HG03045 (cell line): ENCODE measurements at regions not wholly inside any gene's neighbourhood (a gene's known extent, or its start where the extent isn't known, plus 50 kb on each side); places are given as distances from the start of the nearest gene placed in this dataset.

Experiments used
- ATAC-seq: cut with Tn5 transposase; IDR thresholded peaks from one replicate; pipeline ENCODE4 v1.9.1; 2021; ENCODE audit warnings: mild to moderate bottlenecking, moderate library complexity; ENCODE audit not compliant: unreplicated experiment

- ATAC-seq: no peak
Measured at GRCh38 chr1:235027076-235027861, 101.4 kb downstream of the TOMM20 start.

DNA sequence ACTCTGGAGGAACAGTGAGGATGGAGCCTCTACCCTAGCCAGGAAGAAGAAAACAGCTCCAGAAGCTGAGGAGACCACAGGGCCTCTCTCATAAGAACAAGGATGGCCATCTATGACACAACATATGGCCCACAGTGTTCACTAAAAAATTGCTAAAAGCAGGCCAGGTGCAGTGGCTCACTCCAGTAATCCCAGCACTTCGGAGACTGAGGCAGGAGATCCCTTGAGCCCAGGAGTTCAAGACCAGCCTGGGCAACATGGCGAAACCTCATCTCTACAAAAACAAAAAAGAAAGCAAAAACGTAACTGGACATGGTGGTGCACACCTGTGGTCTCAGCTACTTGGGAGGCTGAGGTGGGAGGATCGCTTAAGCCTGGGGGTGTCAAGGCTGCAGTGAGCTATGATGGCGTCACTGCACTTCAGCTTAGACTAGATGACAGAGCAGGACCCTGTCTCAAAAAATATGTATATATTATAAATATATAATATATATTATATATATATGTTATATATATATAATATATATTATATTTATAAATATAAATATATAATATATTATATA lies 103.1 kb downstream of the TOMM20 start:
- no peak for ATAC-seq

DNA sequence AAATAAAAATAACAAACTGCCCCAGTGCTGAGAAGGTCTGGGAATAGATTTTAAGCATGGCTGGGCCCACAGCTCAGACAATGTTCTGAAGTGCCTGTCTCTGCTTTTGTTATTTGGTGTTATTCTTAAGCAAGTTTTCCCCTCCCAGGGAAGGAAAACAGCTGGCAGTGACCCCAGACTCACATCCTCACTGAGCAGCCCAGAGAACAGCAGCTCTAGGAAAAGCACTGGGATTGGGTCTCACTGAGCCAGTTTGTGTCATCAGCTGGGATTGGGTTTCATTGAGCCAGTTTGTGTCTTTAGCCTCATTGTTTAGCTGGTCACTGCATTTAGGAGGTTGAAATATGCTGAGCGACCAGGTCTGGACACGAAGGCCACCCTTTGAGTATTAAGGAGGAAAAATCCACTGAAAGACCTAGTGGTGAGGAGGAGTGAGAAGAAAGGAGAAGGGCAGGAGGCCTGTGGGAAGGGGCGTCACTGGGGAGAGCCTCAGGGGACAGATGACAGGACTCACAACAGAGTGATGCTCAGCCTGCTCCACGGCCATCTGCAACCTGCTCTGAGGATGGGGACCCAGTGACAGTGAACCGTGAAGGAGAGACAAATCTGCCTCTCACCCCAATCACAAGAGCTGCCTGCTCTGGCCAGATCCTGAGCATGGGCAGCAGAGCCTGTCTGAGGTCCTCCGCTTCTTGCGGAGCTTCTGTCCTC lies 103.8 kb downstream of the TOMM20 start:
- no peak for ATAC-seq

- no peak for ATAC-seq
Measured at GRCh38 chr1:235023711-235024439, 104.8 kb downstream of the TOMM20 start.

DNA sequence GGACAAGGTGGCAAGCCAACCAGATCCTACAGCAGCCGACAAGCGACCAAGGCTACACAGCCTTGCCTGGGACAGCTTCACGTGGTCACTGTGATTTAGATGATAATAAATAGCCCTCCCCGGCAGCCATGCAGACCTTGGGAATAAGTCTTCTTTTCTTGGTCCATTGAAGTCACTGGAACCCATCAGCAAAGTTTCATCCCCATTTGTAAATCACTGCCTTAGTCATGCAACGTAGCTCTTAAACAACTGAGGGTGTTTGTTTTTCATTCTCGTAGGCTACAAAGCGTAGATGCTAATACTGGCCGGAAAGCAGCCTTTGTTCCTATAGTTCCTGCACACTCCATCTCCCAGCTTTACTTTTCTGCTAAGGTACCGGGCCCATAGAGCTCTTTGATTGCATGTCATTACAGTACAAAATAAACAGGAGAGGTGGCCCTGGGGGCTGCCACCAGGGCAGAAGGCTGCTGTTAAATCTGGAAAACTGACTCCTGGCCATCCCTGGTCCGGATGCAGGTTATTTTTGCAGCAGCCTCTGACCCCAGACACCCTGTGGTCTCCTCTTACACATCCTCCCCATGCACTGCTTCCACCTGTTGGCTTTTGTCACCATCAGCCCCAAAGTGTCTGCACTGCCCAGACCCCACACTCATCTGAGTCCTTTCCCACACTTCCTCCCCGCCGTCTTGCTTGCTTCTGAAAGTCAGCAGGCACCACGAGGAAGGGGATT lies 105.5 kb downstream of the TOMM20 start:
- ATAC-seq: peak; percentile 48

DNA sequence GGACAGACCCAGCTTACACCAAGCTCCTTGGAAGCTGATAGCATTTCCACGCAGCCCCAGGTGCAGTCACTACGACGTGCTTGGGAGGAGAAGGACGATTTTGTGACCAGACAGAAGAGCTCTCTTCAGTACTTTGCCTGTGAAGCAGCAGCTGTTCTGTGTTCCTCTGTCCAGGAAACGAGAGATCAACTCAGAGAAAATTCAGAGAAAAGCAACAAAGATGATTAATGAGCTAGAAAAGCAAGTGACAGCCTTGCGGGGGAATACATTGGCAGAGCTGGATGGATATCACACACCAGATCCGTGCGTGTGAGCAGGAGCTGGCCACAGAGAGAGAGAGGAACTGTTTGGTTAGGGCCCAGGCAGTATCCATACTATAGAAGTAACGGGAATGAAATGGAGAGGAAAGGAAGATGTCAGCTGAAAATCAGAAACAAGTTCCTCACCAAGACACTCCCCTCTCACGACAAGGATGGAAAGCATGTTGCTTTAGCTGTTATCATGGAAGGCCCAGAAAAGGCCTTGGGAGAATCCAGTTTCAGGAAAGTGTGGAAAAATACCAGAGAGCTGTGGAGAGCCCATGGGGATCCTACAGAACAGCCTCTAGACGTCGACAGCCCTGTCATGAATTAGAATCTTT lies 106.2 kb downstream of the TOMM20 start:
- ATAC-seq: no peak

- no peak for ATAC-seq
Measured at GRCh38 chr1:235021815-235022214, 106.8 kb downstream of the TOMM20 start.

- no peak for ATAC-seq
Measured at GRCh38 chr1:235021321-235021720, 107.3 kb downstream of the TOMM20 start.

DNA sequence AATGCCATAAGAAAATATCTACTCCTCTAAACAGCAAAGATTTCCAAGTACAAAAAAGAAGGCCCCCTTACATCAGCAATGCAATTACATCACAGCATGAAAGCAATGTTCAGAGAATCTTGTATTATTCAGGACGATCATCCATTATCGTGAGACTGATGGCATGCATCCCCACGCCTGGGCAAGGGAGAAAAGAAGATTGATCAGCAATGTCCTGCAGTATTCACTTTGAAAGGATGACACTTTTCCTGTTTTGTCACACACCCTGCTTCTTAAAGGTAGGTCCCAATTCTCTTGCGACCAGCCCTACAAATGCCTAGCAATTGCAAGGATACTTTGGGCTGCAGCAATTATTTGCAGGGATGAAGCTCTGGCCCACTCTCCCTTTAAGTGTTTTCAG lies 108.7 kb downstream of the TOMM20 start:
- ATAC-seq: no peak

GRCh38 chr1:235019471-235019870 lies 109.2 kb downstream of the TOMM20 start:
- ATAC-seq: no peak

GRCh38 chr1:235018720-235019444 lies 109.8 kb downstream of the TOMM20 start:
- no peak for ATAC-seq

DNA sequence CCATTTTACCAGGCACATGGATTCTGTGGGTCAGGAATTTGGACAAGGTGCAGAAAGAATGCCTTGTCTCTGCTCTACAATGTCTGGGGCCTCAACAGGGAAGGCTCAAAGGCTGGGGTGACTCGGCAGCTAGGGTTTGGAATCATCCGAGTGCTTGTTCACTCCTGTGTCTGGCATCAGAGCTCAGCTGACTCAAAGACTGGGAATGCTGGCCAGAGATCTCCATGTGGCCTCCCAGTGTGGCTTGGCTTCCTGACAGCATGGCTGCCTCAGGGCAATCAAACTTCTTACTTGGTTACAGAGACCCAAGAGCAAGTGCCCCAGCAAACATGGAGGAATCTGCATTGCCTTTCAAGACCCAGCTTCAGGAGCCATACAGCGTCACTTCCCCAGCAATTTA lies 110.5 kb downstream of the TOMM20 start:
- no peak for ATAC-seq

- ATAC-seq: no peak
Measured at GRCh38 chr1:235017719-235018118, 110.9 kb downstream of the TOMM20 start.

DNA sequence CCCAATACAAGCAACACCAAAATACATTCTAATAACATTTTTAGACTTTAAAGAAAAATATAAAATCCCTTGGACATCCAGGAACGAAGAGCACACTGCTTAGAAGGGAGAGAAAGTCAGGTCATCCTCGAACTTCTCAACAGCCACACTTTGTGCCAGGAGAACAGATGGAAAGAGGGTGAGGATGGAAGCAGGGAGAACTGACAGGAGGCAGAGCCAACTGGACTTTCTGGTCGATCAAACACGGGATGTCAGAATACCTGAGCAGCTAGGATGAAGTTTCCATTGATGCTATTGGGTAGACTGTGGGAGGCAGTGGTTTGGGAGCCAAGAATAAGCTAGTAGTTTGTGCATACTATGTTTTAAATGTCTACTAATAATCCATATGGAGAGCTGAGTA lies 111.4 kb downstream of the TOMM20 start:
- no peak for ATAC-seq

- ATAC-seq: peak; percentile 35
Measured at GRCh38 chr1:235015291-235015985, 113.2 kb downstream of the TOMM20 start.

GRCh38 chr1:235014756-235015155 lies 113.9 kb downstream of the TOMM20 start:
- no peak for ATAC-seq

GRCh38 chr1:235013512-235013911 lies 115.1 kb downstream of the TOMM20 start:
- no peak for ATAC-seq

DNA sequence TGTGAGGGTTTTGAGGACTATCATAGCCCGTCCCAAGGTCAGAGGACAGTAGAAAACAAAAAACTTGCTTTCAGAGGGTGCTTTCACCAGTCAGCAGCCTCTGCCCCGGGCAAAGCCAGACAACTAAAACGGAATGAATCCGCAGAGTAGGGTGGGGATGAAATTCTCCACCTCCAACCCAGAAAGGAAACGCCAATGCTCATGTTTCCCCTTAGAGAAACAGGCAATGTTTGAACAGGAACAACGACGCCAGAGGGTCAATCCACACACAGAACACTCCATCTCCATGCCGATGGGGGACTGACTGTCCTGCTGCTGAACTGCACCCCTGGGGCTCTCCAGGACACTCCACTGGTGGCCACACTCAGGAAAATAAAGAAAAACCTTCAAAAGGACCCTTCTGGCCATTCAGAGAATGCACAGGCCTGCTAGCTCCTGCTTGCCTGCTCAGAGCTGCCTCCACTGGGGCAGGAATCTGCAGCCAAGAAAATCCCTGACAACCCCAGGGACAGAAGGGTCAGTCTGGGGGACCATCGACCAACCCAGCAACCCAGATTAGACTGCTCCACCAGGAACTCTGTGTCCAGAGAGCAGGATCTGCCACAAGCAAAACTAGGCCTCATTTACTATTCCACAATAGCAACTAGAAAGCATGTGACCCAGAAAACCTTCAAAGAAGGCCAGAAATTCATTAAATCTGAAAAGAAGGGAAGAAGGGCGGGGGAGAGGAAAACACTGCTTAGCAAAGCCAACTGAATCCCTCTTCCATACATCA lies 116.0 kb downstream of the TOMM20 start:
- ATAC-seq: no peak
